ENCODE measurements at regions not wholly inside any gene's neighbourhood (a gene's known extent, or its start where the extent isn't known, plus 50 kb on each side); places are given as distances from the start of the nearest gene placed in this dataset.

- TF ChIP-seq BHLHE40 (IDR thresholded peaks at IDR 0.05; ENCODE audit: borderline replicate concordance) = no peak
- TF ChIP-seq ARNT (IDR thresholded peaks at IDR 0.05) = no peak
- no peak for TF ChIP-seq FOXK2 (IDR thresholded peaks at IDR 0.05)
- TF ChIP-seq SP1 (IDR thresholded peaks at IDR 0.05) = no peak
- no peak for TF ChIP-seq ELF4 (IDR thresholded peaks at IDR 0.05)
- no peak for TF ChIP-seq LEF1 (IDR thresholded peaks at IDR 0.05; ENCODE audit: borderline replicate concordance)
- no peak for TF ChIP-seq HDGF (IDR thresholded peaks at IDR 0.05; ENCODE audit: borderline replicate concordance)
- no peak for TF ChIP-seq ZNF384 (IDR thresholded peaks at IDR 0.05)
- TF ChIP-seq FOXM1 (IDR thresholded peaks at IDR 0.05; ENCODE audit: borderline replicate concordance) = no peak
- no peak for TF ChIP-seq TARDBP (IDR thresholded peaks at IDR 0.05)
- TF ChIP-seq SUZ12 (IDR thresholded peaks at IDR 0.05) = no peak
- no peak for TF ChIP-seq L3MBTL2 (conservative IDR thresholded peaks at IDR 0.05)
- TF ChIP-seq FOXA1 (IDR thresholded peaks at IDR 0.05) = no peak
- ChIA-PET CTCF (no interaction called here), POLR2A (no interaction called here)
- DNase-seq (ENCODE audit: extremely low spot score) = no peak
Observed at GRCh38 chr7:51792796-51793195, 476.2 kb upstream of the COBL start.

- no peak for TF ChIP-seq NFRKB (IDR thresholded peaks at IDR 0.05)
- no peak for TF ChIP-seq ELF4 (IDR thresholded peaks at IDR 0.05)
- no peak for TF ChIP-seq ARNT (IDR thresholded peaks at IDR 0.05)
- no peak for TF ChIP-seq L3MBTL2 (conservative IDR thresholded peaks at IDR 0.05)
- TF ChIP-seq PKNOX1 (IDR thresholded peaks at IDR 0.05) = no peak
- TF ChIP-seq FOXK2 (IDR thresholded peaks at IDR 0.05) = no peak
- no peak for TF ChIP-seq ZNF384 (IDR thresholded peaks at IDR 0.05)
- no peak for TF ChIP-seq FOXA1 (IDR thresholded peaks at IDR 0.05)
- TF ChIP-seq SP1 (IDR thresholded peaks at IDR 0.05) = no peak
- TF ChIP-seq LEF1 (IDR thresholded peaks at IDR 0.05; ENCODE audit: borderline replicate concordance) = no peak
- POLR2A ChIA-PET = no interaction called here
- DNase-seq (ENCODE audit: extremely low spot score) = no peak
- CTCF ChIA-PET = no interaction called here
Observed at GRCh38 chr7:51789489-51789888, 472.9 kb upstream of the COBL start.

- POLR2A ChIA-PET = no interaction called here
- TF ChIP-seq BHLHE40 (IDR thresholded peaks at IDR 0.05; ENCODE audit: borderline replicate concordance) (no peak), SP1 (IDR thresholded peaks at IDR 0.05) (no peak), FOXM1 (IDR thresholded peaks at IDR 0.05; ENCODE audit: borderline replicate concordance) (no peak), FOXK2 (IDR thresholded peaks at IDR 0.05) (no peak), ELF4 (IDR thresholded peaks at IDR 0.05) (no peak), NFRKB (IDR thresholded peaks at IDR 0.05) (no peak), FOXA1 (IDR thresholded peaks at IDR 0.05) (no peak), HDGF (IDR thresholded peaks at IDR 0.05; ENCODE audit: borderline replicate concordance) (no peak), LEF1 (IDR thresholded peaks at IDR 0.05; ENCODE audit: borderline replicate concordance) (no peak), ARNT (IDR thresholded peaks at IDR 0.05) (no peak), ZNF384 (IDR thresholded peaks at IDR 0.05) (no peak), L3MBTL2 (conservative IDR thresholded peaks at IDR 0.05) (no peak), CTBP1 (IDR thresholded peaks at IDR 0.05; ENCODE audit: borderline replicate concordance) (no peak), SUZ12 (IDR thresholded peaks at IDR 0.05) (no peak), PKNOX1 (IDR thresholded peaks at IDR 0.05) (no peak), TARDBP (IDR thresholded peaks at IDR 0.05) (no peak)
- DNase-seq (ENCODE audit: extremely low spot score) = no peak
- CTCF ChIA-PET = no interaction called here
Observed at GRCh38 chr7:51786284-51786683, 469.7 kb upstream of the COBL start.

- no peak for TF ChIP-seq PKNOX1 (IDR thresholded peaks at IDR 0.05)
- no peak for TF ChIP-seq NFRKB (IDR thresholded peaks at IDR 0.05)
- POLR2A ChIA-PET = no interaction called here
- CTCF ChIA-PET = no interaction called here
- no peak for DNase-seq (ENCODE audit: extremely low spot score)
Observed at GRCh38 chr7:51785876-51786275, 469.3 kb upstream of the COBL start.

GRCh38 chr7:51785171-51785570, 468.6 kb upstream of the COBL start:
- ChIA-PET POLR2A (no interaction called here), CTCF (no interaction called here)
- no peak for TF ChIP-seq ELF4 (IDR thresholded peaks at IDR 0.05)
- TF ChIP-seq L3MBTL2 (conservative IDR thresholded peaks at IDR 0.05) = no peak
- TF ChIP-seq LEF1 (IDR thresholded peaks at IDR 0.05; ENCODE audit: borderline replicate concordance) = no peak
- TF ChIP-seq CTBP1 (IDR thresholded peaks at IDR 0.05; ENCODE audit: borderline replicate concordance) = no peak
- TF ChIP-seq BHLHE40 (IDR thresholded peaks at IDR 0.05; ENCODE audit: borderline replicate concordance) = no peak
- TF ChIP-seq FOXM1 (IDR thresholded peaks at IDR 0.05; ENCODE audit: borderline replicate concordance) = no peak
- TF ChIP-seq FOXA1 (IDR thresholded peaks at IDR 0.05) = no peak
- no peak for TF ChIP-seq PKNOX1 (IDR thresholded peaks at IDR 0.05)
- TF ChIP-seq ARNT (IDR thresholded peaks at IDR 0.05) = no peak
- TF ChIP-seq TARDBP (IDR thresholded peaks at IDR 0.05) = no peak
- no peak for DNase-seq (ENCODE audit: extremely low spot score)

GRCh38 chr7:51783241-51783640, 466.6 kb upstream of the COBL start:
- ChIA-PET POLR2A (no interaction called here), CTCF (interaction anchor here (0.6 to 0.7 kb wide), 3 partner anchors 17 to 353 kb away, joined by 3 to 4 read pairs (median 3); no protein-coding TSS in a partner anchor)
- DNase-seq (ENCODE audit: extremely low spot score) = no peak
- no peak for TF ChIP-seq ELF4 (IDR thresholded peaks at IDR 0.05)
- no peak for TF ChIP-seq L3MBTL2 (conservative IDR thresholded peaks at IDR 0.05)
- TF ChIP-seq FOXA1 (IDR thresholded peaks at IDR 0.05) = no peak
- no peak for TF ChIP-seq FOXK2 (IDR thresholded peaks at IDR 0.05)
- TF ChIP-seq SUZ12 (IDR thresholded peaks at IDR 0.05) = no peak
- TF ChIP-seq BHLHE40 (IDR thresholded peaks at IDR 0.05; ENCODE audit: borderline replicate concordance) = no peak
- TF ChIP-seq FOXM1 (IDR thresholded peaks at IDR 0.05; ENCODE audit: borderline replicate concordance) = no peak
- TF ChIP-seq ZNF384 (IDR thresholded peaks at IDR 0.05) = no peak
- no peak for TF ChIP-seq LEF1 (IDR thresholded peaks at IDR 0.05; ENCODE audit: borderline replicate concordance)
- no peak for TF ChIP-seq ARNT (IDR thresholded peaks at IDR 0.05)
- no peak for TF ChIP-seq SP1 (IDR thresholded peaks at IDR 0.05)
- no peak for TF ChIP-seq HDGF (IDR thresholded peaks at IDR 0.05; ENCODE audit: borderline replicate concordance)
- no peak for TF ChIP-seq CTBP1 (IDR thresholded peaks at IDR 0.05; ENCODE audit: borderline replicate concordance)
- TF ChIP-seq NFRKB (IDR thresholded peaks at IDR 0.05) = no peak
- TF ChIP-seq TARDBP (IDR thresholded peaks at IDR 0.05) = no peak
- TF ChIP-seq PKNOX1 (IDR thresholded peaks at IDR 0.05) = no peak

Data from HEK293T (cell line).